Fibroblast of mammary gland (primary cell): ENCODE measurements at regions not wholly inside any gene's neighbourhood (a gene's known extent, or its start where the extent isn't known, plus 50 kb on each side); places are given as distances from the start of the nearest gene placed in this dataset.
"Not testable (repeated sequence)": the region's sequence is repeated elsewhere in the genome, so short reads cannot be mapped to it uniquely, and the experiment has no call there.

Source experiments
- DNase-seq: peaks from one replicate; pipeline ENCODE4 v3.0.0-alpha.2; 2010; ENCODE audit warnings: low read depth
- H3K4me3 ChIP-seq: 2 replicates; pipeline ENCODE4 v1.5.1; 2011; ENCODE audit warnings: low read depth, mild to moderate bottlenecking, low read length, moderate library complexity; ENCODE audit not compliant: control insufficient read depth
- CTCF ChIP-seq: conservative IDR thresholded peaks from 2 replicates; pipeline ENCODE4 v1.5.1; 2011; ENCODE audit warnings: low read depth, low read length, inconsistent platforms; ENCODE audit not compliant: control insufficient read depth, insufficient read depth

GRCh38 chr3:15873415-15873814, 75.6 kb upstream of the ANKRD28 start:
- no peak for TF ChIP-seq CTCF
- DNase-seq, result no peak
- H3K4me3 ChIP-seq, result no peak overlapping the region

GRCh38 chr3:15875016-15875689, 77.4 kb upstream of the ANKRD28 start:
- H3K4me3 ChIP-seq, result no peak overlapping the region
- peak; percentile 69 for DNase-seq
- no peak for TF ChIP-seq CTCF

GRCh38 chr3:15876669-15877068, 78.9 kb upstream of the ANKRD28 start:
- DNase-seq, result no peak
- no peak for TF ChIP-seq CTCF
- no peak overlapping the region for H3K4me3 ChIP-seq

GRCh38 chr3:15877813-15878212, 80.0 kb upstream of the ANKRD28 start:
- DNase-seq, result no peak
- no peak for TF ChIP-seq CTCF
- H3K4me3 ChIP-seq, result no peak overlapping the region

- not testable (repeated sequence) for H3K4me3 ChIP-seq, DNase-seq
These were observed 82.0 kb upstream of the ANKRD28 start for GRCh38 chr3:15879787-15880186.

- TF ChIP-seq CTCF, result no peak
- DNase-seq, result no peak
- no peak overlapping the region for H3K4me3 ChIP-seq
These were observed 84.8 kb upstream of the ANKRD28 start for GRCh38 chr3:15882577-15882976.

GRCh38 chr3:15884132-15884531, 86.4 kb upstream of the ANKRD28 start:
- TF ChIP-seq CTCF, result no peak
- no peak overlapping the region for H3K4me3 ChIP-seq
- no peak for DNase-seq
